ENCODE measurements at regions not wholly inside any gene's neighbourhood (a gene's known extent, or its start where the extent isn't known, plus 50 kb on each side); places are given as distances from the start of the nearest gene placed in this dataset.

DNA sequence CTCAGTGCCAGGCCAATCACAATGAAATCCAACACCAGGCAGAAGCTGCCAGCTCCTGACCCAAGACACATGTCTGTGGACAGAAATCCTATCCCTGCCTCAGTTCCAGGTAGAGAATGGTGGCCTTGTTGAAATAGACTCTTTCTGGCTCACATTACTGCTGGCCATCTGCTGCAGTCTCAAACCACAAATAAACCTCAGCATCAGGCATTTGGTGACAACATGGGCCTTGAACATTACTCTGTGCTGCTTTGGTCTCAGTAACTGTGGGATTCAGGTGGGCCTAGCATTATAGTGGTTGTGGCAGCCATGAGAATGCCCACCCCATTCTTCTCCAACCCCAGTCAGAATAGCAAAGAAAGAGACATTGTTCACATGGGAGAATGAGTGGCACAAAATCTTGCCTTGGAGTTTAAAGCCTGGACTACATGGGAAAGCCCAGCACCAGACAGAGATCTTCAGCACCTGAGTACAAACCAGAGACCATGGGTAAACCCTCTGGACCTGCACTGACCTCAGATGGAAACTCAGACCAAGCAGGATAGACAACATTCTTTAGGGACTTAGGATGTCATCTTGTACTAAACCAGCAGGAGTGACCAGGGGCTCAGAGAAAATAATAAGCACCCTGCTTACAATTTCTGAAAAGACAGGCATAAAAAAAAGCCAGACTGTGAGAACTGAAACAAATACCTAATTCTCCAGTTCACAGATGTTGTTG lies 50.4 kb upstream of the TRAM1L1 start:
- TF ChIP-seq POLR2A (IDR thresholded peaks at IDR 0.05): no peak
- TF ChIP-seq, protein P1, sequence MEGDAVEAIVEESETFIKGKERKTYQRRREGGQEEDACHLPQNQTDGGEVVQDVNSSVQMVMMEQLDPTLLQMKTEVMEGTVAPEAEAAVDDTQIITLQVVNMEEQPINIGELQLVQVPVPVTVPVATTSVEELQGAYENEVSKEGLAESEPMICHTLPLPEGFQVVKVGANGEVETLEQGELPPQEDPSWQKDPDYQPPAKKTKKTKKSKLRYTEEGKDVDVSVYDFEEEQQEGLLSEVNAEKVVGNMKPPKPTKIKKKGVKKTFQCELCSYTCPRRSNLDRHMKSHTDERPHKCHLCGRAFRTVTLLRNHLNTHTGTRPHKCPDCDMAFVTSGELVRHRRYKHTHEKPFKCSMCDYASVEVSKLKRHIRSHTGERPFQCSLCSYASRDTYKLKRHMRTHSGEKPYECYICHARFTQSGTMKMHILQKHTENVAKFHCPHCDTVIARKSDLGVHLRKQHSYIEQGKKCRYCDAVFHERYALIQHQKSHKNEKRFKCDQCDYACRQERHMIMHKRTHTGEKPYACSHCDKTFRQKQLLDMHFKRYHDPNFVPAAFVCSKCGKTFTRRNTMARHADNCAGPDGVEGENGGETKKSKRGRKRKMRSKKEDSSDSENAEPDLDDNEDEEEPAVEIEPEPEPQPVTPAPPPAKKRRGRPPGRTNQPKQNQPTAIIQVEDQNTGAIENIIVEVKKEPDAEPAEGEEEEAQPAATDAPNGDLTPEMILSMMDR (IDR thresholded peaks at IDR 0.05): no peak
